Fibroblast of lung (primary cell): ENCODE measurements at regions not wholly inside any gene's neighbourhood (a gene's known extent, or its start where the extent isn't known, plus 50 kb on each side); places are given as distances from the start of the nearest gene placed in this dataset.

ENCODE experiments used
- EZH2 ChIP-seq: IDR thresholded peaks from 2 replicates; pipeline ENCODE4 v1.5.1; 2012; ENCODE audit warnings: low read length, control low read depth, mild to moderate bottlenecking; ENCODE audit errors: missing control alignments
- TF ChIP-seq, protein P1 (sequence below), 2 donors: IDR thresholded peaks in 1 of 2; conservative IDR thresholded peaks in 1 of 2; 1 replicate in 1 of 2; 2 replicates in 1 of 2; pipeline ENCODE4 v1.5.1; 2011 to 2012; ENCODE audit warnings: low read length in 2 of 2, control low read depth in 1 of 2, inconsistent platforms in 1 of 2, low read depth in 1 of 2, mild to moderate bottlenecking in 1 of 2

DNA sequence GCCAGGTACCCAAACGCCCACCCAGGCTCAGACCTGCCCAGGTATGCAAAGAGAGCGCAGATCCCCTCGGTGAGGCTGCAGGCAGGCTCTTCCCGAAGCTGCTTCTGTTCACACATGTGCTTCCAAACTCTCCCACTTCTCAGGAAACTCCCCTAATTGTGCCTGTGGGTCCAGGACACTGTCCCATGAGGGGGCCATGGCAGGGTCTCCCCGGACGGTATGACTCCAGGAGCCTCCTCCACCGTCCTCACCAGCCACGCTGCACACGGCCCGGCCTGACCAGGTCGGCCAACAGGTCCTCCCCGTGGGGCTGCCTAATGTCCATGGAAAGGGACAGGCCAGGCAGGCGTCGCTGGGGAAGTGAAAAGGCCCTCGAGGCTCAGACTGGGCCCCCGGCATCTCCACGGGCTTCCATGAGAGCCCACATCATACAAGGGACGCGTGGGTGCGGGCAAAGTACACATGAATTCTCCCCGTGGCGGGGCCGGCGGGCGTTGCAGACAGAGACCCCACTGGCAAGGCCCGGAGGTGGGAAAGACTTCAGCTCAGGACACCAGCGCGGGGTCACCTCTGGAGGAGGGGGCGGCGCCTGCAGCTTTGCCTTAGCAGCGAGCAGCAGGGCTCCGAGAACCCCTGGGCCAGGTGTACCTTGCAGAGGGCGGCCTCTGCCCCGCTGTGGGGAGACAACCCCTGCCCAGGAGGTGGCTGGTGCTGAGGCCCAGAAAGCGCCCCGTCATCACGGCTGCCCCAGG lies 526.1 kb downstream of the BRD1 start:
- TF ChIP-seq, protein P1, sequence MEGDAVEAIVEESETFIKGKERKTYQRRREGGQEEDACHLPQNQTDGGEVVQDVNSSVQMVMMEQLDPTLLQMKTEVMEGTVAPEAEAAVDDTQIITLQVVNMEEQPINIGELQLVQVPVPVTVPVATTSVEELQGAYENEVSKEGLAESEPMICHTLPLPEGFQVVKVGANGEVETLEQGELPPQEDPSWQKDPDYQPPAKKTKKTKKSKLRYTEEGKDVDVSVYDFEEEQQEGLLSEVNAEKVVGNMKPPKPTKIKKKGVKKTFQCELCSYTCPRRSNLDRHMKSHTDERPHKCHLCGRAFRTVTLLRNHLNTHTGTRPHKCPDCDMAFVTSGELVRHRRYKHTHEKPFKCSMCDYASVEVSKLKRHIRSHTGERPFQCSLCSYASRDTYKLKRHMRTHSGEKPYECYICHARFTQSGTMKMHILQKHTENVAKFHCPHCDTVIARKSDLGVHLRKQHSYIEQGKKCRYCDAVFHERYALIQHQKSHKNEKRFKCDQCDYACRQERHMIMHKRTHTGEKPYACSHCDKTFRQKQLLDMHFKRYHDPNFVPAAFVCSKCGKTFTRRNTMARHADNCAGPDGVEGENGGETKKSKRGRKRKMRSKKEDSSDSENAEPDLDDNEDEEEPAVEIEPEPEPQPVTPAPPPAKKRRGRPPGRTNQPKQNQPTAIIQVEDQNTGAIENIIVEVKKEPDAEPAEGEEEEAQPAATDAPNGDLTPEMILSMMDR (conservative IDR thresholded peaks at IDR 0.05 in 1 of 2, IDR thresholded peaks at IDR 0.05 in 1 of 2; ENCODE audit: low read depth in 1 of 2, low read length in 2 of 2): no peak
- no peak for TF ChIP-seq EZH2
